ENCODE measurements at regions not wholly inside any gene's neighbourhood (a gene's known extent, or its start where the extent isn't known, plus 50 kb on each side); places are given as distances from the start of the nearest gene placed in this dataset.
A peak's percentile ranks its signal among the peaks of the same experiment; 100 is the strongest.

- peaks cover 10% of the 10 kb centered on the region for H3K4me1 Mint-ChIP-seq (ENCODE audit: low read depth)
- H3K27ac Mint-ChIP-seq = peak overlapping the region; percentile 99
- peak overlapping the region; percentile 75 for H3K4me3 Mint-ChIP-seq (ENCODE audit: low read depth)
- no peak for DNase-seq (ENCODE audit: low spot score, unreplicated experiment)
- H3K27me3 Mint-ChIP-seq = peaks cover 3% of the 10 kb centered on the region
- no peaks in the 10 kb centered on the region for H3K36me3 Mint-ChIP-seq (ENCODE audit: insufficient read depth)
- no peak for TF ChIP-seq CTCF (IDR thresholded peaks at IDR 0.05; ENCODE audit: unreplicated experiment)
- H3K9me3 Mint-ChIP-seq (ENCODE audit: low read depth) = no peaks in the 10 kb centered on the region
Measured at GRCh38 chr22:41023299-41023623, 69.1 kb upstream of the EP300 start.

- peaks cover 3% of the 10 kb centered on the region for H3K27me3 Mint-ChIP-seq
- H3K4me3 Mint-ChIP-seq (ENCODE audit: low read depth) = no peak overlapping the region
- H3K27ac Mint-ChIP-seq = no peak overlapping the region
- H3K9me3 Mint-ChIP-seq (ENCODE audit: low read depth) = no peaks in the 10 kb centered on the region
- H3K4me1 Mint-ChIP-seq (ENCODE audit: low read depth) = no peaks in the 10 kb centered on the region
- TF ChIP-seq CTCF (IDR thresholded peaks at IDR 0.05; ENCODE audit: unreplicated experiment) = no peak
- no peak for DNase-seq (ENCODE audit: low spot score, unreplicated experiment)
- H3K36me3 Mint-ChIP-seq (ENCODE audit: insufficient read depth) = no peaks in the 10 kb centered on the region
Measured at GRCh38 chr22:41028841-41029240, 63.6 kb upstream of the EP300 start.

- Mint-ChIP-seq H3K4me3 (ENCODE audit: low read depth) (no peak overlapping the region), H3K27ac (no peak overlapping the region), H3K4me1 (ENCODE audit: low read depth) (no peaks in the 10 kb centered on the region), H3K27me3 (peaks cover 7% of the 10 kb centered on the region), H3K36me3 (ENCODE audit: insufficient read depth) (no peaks in the 10 kb centered on the region), H3K9me3 (ENCODE audit: low read depth) (no peaks in the 10 kb centered on the region)
- TF ChIP-seq CTCF (IDR thresholded peaks at IDR 0.05; ENCODE audit: unreplicated experiment) = no peak
- no peak for DNase-seq (ENCODE audit: low spot score, unreplicated experiment)
Measured at GRCh38 chr22:41030891-41031290, 61.5 kb upstream of the EP300 start.

- H3K36me3 Mint-ChIP-seq (ENCODE audit: insufficient read depth) = no peaks in the 10 kb centered on the region
- H3K27me3 Mint-ChIP-seq = peaks cover 9% of the 10 kb centered on the region
- DNase-seq (ENCODE audit: low spot score, unreplicated experiment) = no peak
- no peaks in the 10 kb centered on the region for H3K4me1 Mint-ChIP-seq (ENCODE audit: low read depth)
- no peaks in the 10 kb centered on the region for H3K9me3 Mint-ChIP-seq (ENCODE audit: low read depth)
- TF ChIP-seq CTCF (IDR thresholded peaks at IDR 0.05; ENCODE audit: unreplicated experiment) = no peak
- H3K4me3 Mint-ChIP-seq (ENCODE audit: low read depth) = no peak overlapping the region
- no peak overlapping the region for H3K27ac Mint-ChIP-seq
Measured at GRCh38 chr22:41034706-41035105, 57.7 kb upstream of the EP300 start.

GRCh38 chr22:41036924-41037323 lies 55.5 kb upstream of the EP300 start:
- Mint-ChIP-seq H3K9me3 (ENCODE audit: low read depth) (no peaks in the 10 kb centered on the region), H3K4me3 (ENCODE audit: low read depth) (no peak overlapping the region), H3K27ac (no peak overlapping the region), H3K27me3 (peaks cover 6% of the 10 kb centered on the region), H3K4me1 (ENCODE audit: low read depth) (no peaks in the 10 kb centered on the region), H3K36me3 (ENCODE audit: insufficient read depth) (no peaks in the 10 kb centered on the region)
- no peak for DNase-seq (ENCODE audit: low spot score, unreplicated experiment)
- no peak for TF ChIP-seq CTCF (IDR thresholded peaks at IDR 0.05; ENCODE audit: unreplicated experiment)

All from progenitor cell of endocrine pancreas (in vitro differentiated cells).